ENCODE measurements at regions not wholly inside any gene's neighbourhood (a gene's known extent, or its start where the extent isn't known, plus 50 kb on each side); places are given as distances from the start of the nearest gene placed in this dataset.

GRCh38 chr15:47534673-47535072 is 182.6 kb upstream of the SEMA6D start:
- H3K36me3 ChIP-seq = no peaks in the 10 kb centered on the region
- DNase-seq = no peak
- no peaks in the 10 kb centered on the region for H3K4me1 ChIP-seq
- no peak overlapping the region for H3K27ac ChIP-seq
- H3K9me3 ChIP-seq = no peaks in the 10 kb centered on the region
- H3K4me3 ChIP-seq = no peak overlapping the region
- intact Hi-C loops (cut with DNase I) = no loop called here
- no peaks in the 10 kb centered on the region for H3K27me3 ChIP-seq
- 98% methylated on average over 2 of the region's 2 CpGs for WGBS, 2 donors
- no peak for TF ChIP-seq POLR2A (IDR thresholded peaks at IDR 0.05)
- TF ChIP-seq CTCF (IDR thresholded peaks at IDR 0.05) = no peak

- Histone ChIP-seq H3K27me3 (no peaks in the 10 kb centered on the region), H3K4me1 (no peaks in the 10 kb centered on the region), H3K36me3 (no peaks in the 10 kb centered on the region), H3K9me3 (no peaks in the 10 kb centered on the region), H3K4me3 (no peak overlapping the region), H3K27ac (no peak overlapping the region)
- WGBS, 2 donors = 60 to 62% methylated on average over 2 of the region's 2 CpGs
- DNase-seq = no peak
- intact Hi-C loops (cut with DNase I) = no loop called here
- no peak for TF ChIP-seq POLR2A (IDR thresholded peaks at IDR 0.05)
- TF ChIP-seq CTCF (IDR thresholded peaks at IDR 0.05) = no peak
These were observed 175.7 kb upstream of the SEMA6D start for GRCh38 chr15:47541562-47541961.

- Histone ChIP-seq H3K27ac (no peak overlapping the region), H3K9me3 (no peaks in the 10 kb centered on the region), H3K4me1 (no peaks in the 10 kb centered on the region), H3K27me3 (no peaks in the 10 kb centered on the region), H3K4me3 (no peak overlapping the region), H3K36me3 (no peaks in the 10 kb centered on the region)
- TF ChIP-seq CTCF (IDR thresholded peaks at IDR 0.05) (no peak), POLR2A (IDR thresholded peaks at IDR 0.05) (no peak)
- 34 to 35% methylated on average over 2 of the region's 2 CpGs for WGBS, 2 donors
- intact Hi-C loops (cut with DNase I) = no loop called here
- no peak for DNase-seq
These were observed 174.9 kb upstream of the SEMA6D start for GRCh38 chr15:47542312-47542989.

GRCh38 chr15:47548231-47548630 is 169.1 kb upstream of the SEMA6D start:
- Histone ChIP-seq H3K4me1 (no peaks in the 10 kb centered on the region), H3K27ac (no peak overlapping the region), H3K4me3 (no peak overlapping the region), H3K36me3 (no peaks in the 10 kb centered on the region), H3K27me3 (no peaks in the 10 kb centered on the region), H3K9me3 (no peaks in the 10 kb centered on the region)
- DNase-seq = no peak
- 0 to 14% methylated on average over 1 of the region's 1 CpG for WGBS, 2 donors
- intact Hi-C loops (cut with DNase I) = no loop called here
- TF ChIP-seq POLR2A (IDR thresholded peaks at IDR 0.05) (no peak), CTCF (IDR thresholded peaks at IDR 0.05) (no peak)

- intact Hi-C loops (cut with DNase I) = no loop called here
- Histone ChIP-seq H3K4me3 (no peak overlapping the region), H3K36me3 (no peaks in the 10 kb centered on the region), H3K9me3 (no peaks in the 10 kb centered on the region), H3K4me1 (no peaks in the 10 kb centered on the region), H3K27ac (no peak overlapping the region), H3K27me3 (no peaks in the 10 kb centered on the region)
- no peak for DNase-seq
- WGBS, 2 donors = 48 to 70% methylated on average over 3 of the region's 3 CpGs
- TF ChIP-seq POLR2A (IDR thresholded peaks at IDR 0.05) (no peak), CTCF (IDR thresholded peaks at IDR 0.05) (no peak)
These were observed 168.3 kb upstream of the SEMA6D start for GRCh38 chr15:47548986-47549385.

Data from esophagus squamous epithelium (tissue), 5 donors.